Fibroblast of lung (primary cell): ENCODE measurements at regions not wholly inside any gene's neighbourhood (a gene's known extent, or its start where the extent isn't known, plus 50 kb on each side); places are given as distances from the start of the nearest gene placed in this dataset.
A peak's percentile ranks its signal among the peaks of the same experiment; 100 is the strongest.

Experiments
- DNase-seq, 2 donors: peaks; one replicate each; pipeline versions ENCODE4 v3.0.0 to v3.0.0-alpha.2; 2010; ENCODE audit warnings: low read depth in 2 of 2
- H2AFZ ChIP-seq: 2 replicates; pipeline ENCODE4 v1.5.1; 2012; ENCODE audit warnings: low read length, control low read depth, inconsistent platforms
- H3K27ac ChIP-seq: 2 replicates; pipeline ENCODE4 v1.5.1; 2011; ENCODE audit warnings: low read length, control low read depth; ENCODE audit not compliant: insufficient read depth
- H3K27me3 ChIP-seq: 2 replicates; pipeline ENCODE4 v1.5.1; 2011; ENCODE audit warnings: mild to moderate bottlenecking, low read length; ENCODE audit not compliant: control insufficient read depth, insufficient read depth
- H3K36me3 ChIP-seq: 2 replicates; pipeline ENCODE4 v1.5.1; 2011; ENCODE audit warnings: low read length; ENCODE audit not compliant: control insufficient read depth, insufficient read depth
- H3K4me1 ChIP-seq: 2 replicates; pipeline ENCODE4 v1.5.1; 2011; ENCODE audit warnings: low read length; ENCODE audit not compliant: control insufficient read depth, insufficient read depth; ENCODE audit errors: extremely low read depth
- H3K4me2 ChIP-seq: 2 replicates; pipeline ENCODE4 v1.5.1; 2011; ENCODE audit warnings: low read length, control low read depth; ENCODE audit not compliant: insufficient read depth; ENCODE audit errors: extremely low read depth
- H3K4me3 ChIP-seq, 4 experiments: fragments of 200-600 bp in 1 of 4; sonication (generic) in 1 of 4; replicated peaks in 1 of 4; 2 replicates each; pipeline ENCODE4 v1.5.1; 2011 to 2016; ENCODE audit warnings: low read length in 4 of 4, low read depth in 3 of 4, mild to moderate bottlenecking in 3 of 4, control low read depth in 2 of 4, inconsistent platforms in 1 of 4, mixed read lengths in 1 of 4; ENCODE audit not compliant: insufficient read depth in 1 of 4; ENCODE audit errors: control extremely low read depth in 1 of 4
- H3K79me2 ChIP-seq: 2 replicates; pipeline ENCODE4 v1.5.1; 2012; ENCODE audit warnings: mild to moderate bottlenecking, low read length, inconsistent platforms; ENCODE audit not compliant: control insufficient read depth, insufficient read depth
- H3K9ac ChIP-seq: 2 replicates; pipeline ENCODE4 v1.5.1; 2011; ENCODE audit warnings: mild to moderate bottlenecking, low read length, control low read depth; ENCODE audit not compliant: insufficient read depth
- H3K9me3 ChIP-seq: 2 replicates; pipeline ENCODE4 v1.5.1; 2012; ENCODE audit warnings: low read depth, low read length; ENCODE audit not compliant: control insufficient read depth, insufficient read depth
- H4K20me1 ChIP-seq: 2 replicates; pipeline ENCODE4 v1.5.1; 2011; ENCODE audit warnings: low read length; ENCODE audit not compliant: control insufficient read depth, insufficient read depth; ENCODE audit errors: extremely low read depth
- CTCF ChIP-seq, 2 donors: IDR thresholded peaks in 1 of 2; conservative IDR thresholded peaks in 1 of 2; 1 replicate in 1 of 2; 2 replicates in 1 of 2; pipeline ENCODE4 v1.5.1; 2011 to 2012; ENCODE audit warnings: low read length in 2 of 2, control low read depth in 1 of 2, inconsistent platforms in 1 of 2, low read depth in 1 of 2, mild to moderate bottlenecking in 1 of 2
- EZH2 ChIP-seq: IDR thresholded peaks from 2 replicates; pipeline ENCODE4 v1.5.1; 2012; ENCODE audit warnings: low read length, control low read depth, mild to moderate bottlenecking; ENCODE audit errors: missing control alignments

GRCh38 chr16:80300876-80301275 lies 239.9 kb upstream of the DYNLRB2 start:
- Histone ChIP-seq H3K4me2 (no peak overlapping the region), H3K79me2 (no peaks in the 10 kb centered on the region), H3K27ac (peak overlapping the region; percentile 31), H3K9ac (no peak overlapping the region), H3K27me3 (no peaks in the 10 kb centered on the region), H3K4me1 (peaks cover 17% of the 10 kb centered on the region), H2AFZ (no peak overlapping the region), H3K9me3 (no peaks in the 10 kb centered on the region), H3K36me3 (no peaks in the 10 kb centered on the region), H3K4me3 (no peak overlapping the region), H4K20me1 (no peaks in the 10 kb centered on the region)
- DNase-seq = peak; percentile 2 to 89
- TF ChIP-seq EZH2 = no peak
- no peak for TF ChIP-seq CTCF (conservative IDR thresholded peaks at IDR 0.05 in 1 of 2, IDR thresholded peaks at IDR 0.05 in 1 of 2; ENCODE audit: low read depth in 1 of 2, low read length in 2 of 2)

- Histone ChIP-seq H3K9me3 (no peaks in the 10 kb centered on the region), H4K20me1 (no peaks in the 10 kb centered on the region), H3K4me1 (peaks cover 17% of the 10 kb centered on the region), H3K36me3 (no peaks in the 10 kb centered on the region), H3K79me2 (no peaks in the 10 kb centered on the region), H3K4me3 (no peak overlapping the region), H3K9ac (no peak overlapping the region), H3K4me2 (peak overlapping the region; percentile 9), H3K27me3 (no peaks in the 10 kb centered on the region), H2AFZ (no peak overlapping the region), H3K27ac (peak overlapping the region; percentile 31)
- no peak for DNase-seq
- no peak for TF ChIP-seq CTCF (conservative IDR thresholded peaks at IDR 0.05 in 1 of 2, IDR thresholded peaks at IDR 0.05 in 1 of 2; ENCODE audit: low read depth in 1 of 2, low read length in 2 of 2)
- no peak for TF ChIP-seq EZH2
Measured at GRCh38 chr16:80300456-80300855, 240.3 kb upstream of the DYNLRB2 start.

- H3K4me1 ChIP-seq = peaks cover 17% of the 10 kb centered on the region
- no peaks in the 10 kb centered on the region for H3K9me3 ChIP-seq
- no peak overlapping the region for H3K27ac ChIP-seq
- H2AFZ ChIP-seq = no peak overlapping the region
- H3K27me3 ChIP-seq = no peaks in the 10 kb centered on the region
- no peak overlapping the region for H3K9ac ChIP-seq
- DNase-seq = peak; percentile 7 to 29
- no peaks in the 10 kb centered on the region for H3K36me3 ChIP-seq
- no peaks in the 10 kb centered on the region for H3K79me2 ChIP-seq
- H3K4me2 ChIP-seq = no peak overlapping the region
- no peak overlapping the region for H3K4me3 ChIP-seq
- TF ChIP-seq EZH2 (no peak), CTCF (conservative IDR thresholded peaks at IDR 0.05 in 1 of 2, IDR thresholded peaks at IDR 0.05 in 1 of 2; ENCODE audit: low read depth in 1 of 2, low read length in 2 of 2) (no peak)
- H4K20me1 ChIP-seq = no peaks in the 10 kb centered on the region
Measured at GRCh38 chr16:80299416-80299815, 241.4 kb upstream of the DYNLRB2 start.
